H9 (cell line): ENCODE measurements at regions not wholly inside any gene's neighbourhood (a gene's known extent, or its start where the extent isn't known, plus 50 kb on each side); places are given as distances from the start of the nearest gene placed in this dataset.

Experiments
- DNase-seq: peaks from one replicate; pipeline ENCODE4 v3.0.0-alpha.2; 2017
- H2AFZ ChIP-seq: one replicate; pipeline ENCODE4 v1.6.1; 2013; ENCODE audit warnings: mild to moderate bottlenecking, low read length, control low read depth, moderate library complexity
- H2AK5ac ChIP-seq: 2 replicates; pipeline ENCODE4 v1.6.1; 2013; ENCODE audit warnings: low read length, control low read depth, mixed read lengths; ENCODE audit not compliant: insufficient read length
- H2BK120ac ChIP-seq: one replicate; pipeline ENCODE4 v1.6.1; 2013; ENCODE audit warnings: low read depth, mild to moderate bottlenecking, low read length, control low read depth, inconsistent platforms; ENCODE audit not compliant: poor library complexity, severe bottlenecking
- H2BK12ac ChIP-seq: 2 replicates; pipeline ENCODE4 v1.6.1; 2013; ENCODE audit warnings: low read length, control low read depth, mixed read lengths, low read depth; ENCODE audit not compliant: insufficient read length
- H2BK15ac ChIP-seq: 2 replicates; pipeline ENCODE4 v1.6.1; 2013; ENCODE audit warnings: low read depth, low read length, control low read depth
- H2BK20ac ChIP-seq: one replicate; pipeline ENCODE4 v1.6.1; 2013; ENCODE audit warnings: low read depth, mild to moderate bottlenecking, low read length, control low read depth, inconsistent platforms; ENCODE audit not compliant: poor library complexity, severe bottlenecking
- H2BK5ac ChIP-seq: 2 replicates; pipeline ENCODE4 v1.6.1; 2013; ENCODE audit warnings: low read length, control low read depth, mixed read lengths; ENCODE audit not compliant: insufficient read length
- H3K14ac ChIP-seq: 2 replicates; pipeline ENCODE4 v1.6.1; 2013; ENCODE audit warnings: low read length, control low read depth; ENCODE audit not compliant: insufficient read depth
- H3K18ac ChIP-seq: 2 replicates; pipeline ENCODE4 v1.6.1; 2013; ENCODE audit warnings: low read depth, mild to moderate bottlenecking, mixed read lengths, low read length, control low read depth; ENCODE audit not compliant: insufficient read length
- H3K23ac ChIP-seq: 2 replicates; pipeline ENCODE4 v1.6.1; 2013; ENCODE audit warnings: low read length, control low read depth, mixed read lengths, low read depth; ENCODE audit not compliant: insufficient read length
- H3K23me2 ChIP-seq: 2 replicates; pipeline ENCODE4 v1.6.1; 2013; ENCODE audit warnings: low read depth, mild to moderate bottlenecking, mixed read lengths, low read length, control low read depth; ENCODE audit not compliant: insufficient read length, poor library complexity, severe bottlenecking
- H3K27ac ChIP-seq: 2 replicates; pipeline ENCODE4 v1.5.1; 2013; ENCODE audit warnings: low read length, control low read depth, mixed read lengths, low read depth; ENCODE audit not compliant: insufficient read length
- H3K27me3 ChIP-seq: 2 replicates; pipeline ENCODE4 v1.6.1; 2013; ENCODE audit warnings: low read length, control low read depth, inconsistent platforms; ENCODE audit not compliant: insufficient read depth
- H3K4ac ChIP-seq: 2 replicates; pipeline ENCODE4 v1.6.1; 2013; ENCODE audit warnings: low read depth, mild to moderate bottlenecking, control low read depth, inconsistent platforms, low read length, moderate library complexity
- H3K4me1 ChIP-seq: 2 replicates; pipeline ENCODE4 v1.6.1; 2013; ENCODE audit warnings: low read length, control low read depth, inconsistent platforms; ENCODE audit not compliant: insufficient read depth
- H3K4me2 ChIP-seq: 2 replicates; pipeline ENCODE4 v1.6.1; 2013; ENCODE audit warnings: low read length, control low read depth, mixed read lengths; ENCODE audit not compliant: insufficient read length, insufficient read depth
- H3K56ac ChIP-seq: 2 replicates; pipeline ENCODE4 v1.6.1; 2013; ENCODE audit warnings: low read depth, mild to moderate bottlenecking, mixed read lengths, low read length, control low read depth; ENCODE audit not compliant: insufficient read length
- H3K79me1 ChIP-seq: 2 replicates; pipeline ENCODE4 v1.6.1; 2013; ENCODE audit warnings: low read depth, mild to moderate bottlenecking, moderate library complexity, low read length, control low read depth, inconsistent platforms; ENCODE audit not compliant: insufficient read depth, poor library complexity, severe bottlenecking
- H3K79me2 ChIP-seq: 2 replicates; pipeline ENCODE4 v1.6.1; 2013; ENCODE audit warnings: low read length, control low read depth, inconsistent platforms; ENCODE audit not compliant: insufficient read depth
- H3K9ac ChIP-seq: 2 replicates; pipeline ENCODE4 v1.6.1; 2013; ENCODE audit warnings: low read length, control low read depth, mixed read lengths; ENCODE audit not compliant: insufficient read length; ENCODE audit errors: extremely low read depth
- H3K9me3 ChIP-seq: one replicate; pipeline ENCODE4 v1.6.1; 2013; ENCODE audit warnings: low read depth, low read length, inconsistent platforms; ENCODE audit not compliant: control insufficient read depth
- H3T11ph ChIP-seq: one replicate; pipeline ENCODE4 v1.6.1; 2013; ENCODE audit warnings: mild to moderate bottlenecking, low read length, control low read depth, inconsistent platforms
- H4K20me1 ChIP-seq: one replicate; pipeline ENCODE4 v1.6.1; 2013; ENCODE audit not compliant: control insufficient read depth, insufficient read length, insufficient read depth
- H4K5ac ChIP-seq: 2 replicates; pipeline ENCODE4 v1.6.1; 2013; ENCODE audit warnings: low read depth, mild to moderate bottlenecking, mixed read lengths, low read length, control low read depth; ENCODE audit not compliant: insufficient read length
- H4K8ac ChIP-seq: replicated peaks from 2 replicates; pipeline ENCODE4 v1.6.1; 2013; ENCODE audit warnings: low read length, control low read depth, mixed read lengths, low read depth; ENCODE audit not compliant: insufficient read length
- H4K91ac ChIP-seq: 2 replicates; pipeline ENCODE4 v1.6.1; 2013; ENCODE audit warnings: low read depth, mild to moderate bottlenecking, moderate library complexity, mixed read lengths, low read length, control low read depth; ENCODE audit not compliant: insufficient read length
- H3K27ac Mint-ChIP-seq, 3 experiments: 2 replicates in 2 of 3; 3 replicates in 1 of 3; pipeline ENCODE4 v1.8.0; 2020 to 2021; ENCODE audit warnings: mixed read lengths in 3 of 3, mild to moderate bottlenecking in 1 of 3, moderate library complexity in 1 of 3
- H3K27me3 Mint-ChIP-seq: 2 replicates; pipeline ENCODE4 v1.8.0; 2021; ENCODE audit warnings: low read depth, mild to moderate bottlenecking, moderate library complexity, mixed read lengths
- H3K36me3 Mint-ChIP-seq, 3 experiments: 2 replicates in 2 of 3; 3 replicates in 1 of 3; pipeline ENCODE4 v1.8.0; 2020 to 2021; ENCODE audit warnings: low read depth in 3 of 3, mixed read lengths in 3 of 3; ENCODE audit not compliant: insufficient read depth in 1 of 3
- H3K4me1 Mint-ChIP-seq, 2 experiments: 2 replicates each; pipeline ENCODE4 v1.8.0; 2020; ENCODE audit warnings: mixed read lengths in 2 of 2
- H3K4me3 Mint-ChIP-seq, 2 experiments: 2 replicates in 1 of 2; 3 replicates in 1 of 2; pipeline ENCODE4 v1.8.0; 2020 to 2021; ENCODE audit warnings: mild to moderate bottlenecking in 2 of 2, mixed read lengths in 2 of 2, moderate library complexity in 1 of 2
- H3K9me3 Mint-ChIP-seq, 2 experiments: 2 replicates in 1 of 2; 3 replicates in 1 of 2; pipeline ENCODE4 v1.8.0; 2020; ENCODE audit warnings: mild to moderate bottlenecking in 2 of 2, mixed read lengths in 2 of 2, moderate library complexity in 1 of 2
- CTCF ChIP-seq: fragments of 200-600 bp; sonication (generic); conservative IDR thresholded peaks from 3 replicates; pipeline ENCODE4 v1.8.0; 2021; ENCODE audit warnings: antibody characterized with exemption, mild to moderate bottlenecking
- whole genome bisulfite sequencing: extraction: QIAGEN DNeasy Blood & Tissue Kit; methylation state at CpG from one replicate; pipeline ENCODE4 v1.1.7; 2013; ENCODE audit warnings: missing lambda C conversion rate, low lambda C conversion rate, mixed read lengths; ENCODE audit not compliant: insufficient read length; ENCODE audit errors: extremely low coverage; 5-methylcytosine and 5-hydroxymethylcytosine counted together

GRCh38 chr5:68641211-68641610 lies 425.7 kb downstream of the PIK3R1 start:
- Histone ChIP-seq H3K27ac (no peak overlapping the region), H2AK5ac (no peak overlapping the region), H3K79me2 (no peaks in the 10 kb centered on the region), H3K23me2 (no peaks in the 10 kb centered on the region), H3K56ac (no peak overlapping the region), H3K9ac (no peak overlapping the region), H3K9me3 (no peaks in the 10 kb centered on the region), H3K4ac (no peak overlapping the region), H3K23ac (no peak overlapping the region), H2BK20ac (no peak overlapping the region), H4K91ac (no peak overlapping the region), H3K18ac (no peak overlapping the region), H2BK12ac (no peak overlapping the region), H3K27me3 (no peaks in the 10 kb centered on the region), H3K4me2 (no peak overlapping the region), H2BK15ac (no peak overlapping the region), H3K79me1 (no peaks in the 10 kb centered on the region), H3T11ph (no peak overlapping the region), H2BK120ac (no peak overlapping the region), H2BK5ac (no peak overlapping the region), H2AFZ (no peak overlapping the region), H3K4me1 (no peaks in the 10 kb centered on the region; the same call in 1 of the 2 replicates), H4K5ac (no peak overlapping the region), H3K14ac (no peak overlapping the region), H4K8ac (no peak overlapping the region), H4K20me1 (no peaks in the 10 kb centered on the region)
- no peak overlapping the region for H3K4me3 Mint-ChIP-seq
- no CpG with 5 or more reads among the region's 3 CpGs for WGBS
- H3K36me3 Mint-ChIP-seq, result no peaks in the 10 kb centered on the region
- no peaks in the 10 kb centered on the region for H3K9me3 Mint-ChIP-seq
- TF ChIP-seq CTCF, result no peak
- peaks cover 15 to 18% of the 10 kb centered on the region in 2 experiments for H3K4me1 Mint-ChIP-seq
- no peaks in the 10 kb centered on the region for H3K27me3 Mint-ChIP-seq
- DNase-seq, result no peak
- no peak overlapping the region for H3K27ac Mint-ChIP-seq
